GM21515 (cell line): ENCODE measurements at regions not wholly inside any gene's neighbourhood (a gene's known extent, or its start where the extent isn't known, plus 50 kb on each side); places are given as distances from the start of the nearest gene placed in this dataset.
"Not testable (repeated sequence)": the region's sequence is repeated elsewhere in the genome, so short reads cannot be mapped to it uniquely, and the experiment has no call there.

Experiments
- ATAC-seq: cut with Tn5 transposase; IDR thresholded peaks from one replicate; pipeline ENCODE4 v1.9.1; 2021; ENCODE audit not compliant: unreplicated experiment

DNA sequence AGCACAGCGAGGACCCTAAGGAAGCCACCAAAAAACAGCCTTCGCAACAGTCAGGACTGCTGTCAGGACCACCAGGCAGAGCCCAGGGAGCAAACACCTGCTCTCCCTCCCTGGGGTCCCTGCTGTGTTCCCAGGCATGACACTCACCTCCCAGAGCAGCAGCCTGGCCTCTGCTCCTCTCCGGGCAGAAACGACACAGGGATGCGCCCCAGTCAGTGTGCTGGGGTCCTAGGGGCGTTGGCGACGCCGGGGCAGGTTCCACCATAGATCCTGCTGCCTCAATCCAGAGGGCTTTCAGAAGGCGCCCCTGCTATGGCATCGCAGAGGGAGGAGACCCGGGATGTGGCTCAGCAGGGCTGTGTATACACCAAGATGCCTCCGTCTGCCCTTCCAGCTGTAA, 169.7 kb upstream of the FOXD4L5 start:
- ATAC-seq: not testable (repeated sequence)

DNA sequence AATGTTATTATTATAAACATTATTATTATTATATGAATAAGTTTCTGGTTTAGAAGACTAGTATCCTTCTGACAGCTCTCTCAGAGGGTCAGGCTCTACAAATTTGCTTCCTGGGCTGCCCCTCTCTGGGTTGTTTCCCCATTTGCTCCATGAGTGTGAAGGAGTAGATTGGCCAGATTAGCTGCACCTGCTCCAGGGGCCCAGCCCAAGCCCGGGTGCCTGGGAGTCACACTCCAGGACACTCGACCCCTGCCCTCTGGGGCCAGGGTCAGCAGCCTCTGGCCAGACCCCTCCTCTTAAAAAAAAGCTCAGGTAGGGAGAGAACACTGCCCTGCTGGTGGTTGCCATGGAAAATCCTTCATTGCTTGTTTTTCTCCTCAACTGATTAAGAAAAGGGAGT, 169.0 kb upstream of the FOXD4L5 start:
- ATAC-seq: not testable (repeated sequence)

DNA sequence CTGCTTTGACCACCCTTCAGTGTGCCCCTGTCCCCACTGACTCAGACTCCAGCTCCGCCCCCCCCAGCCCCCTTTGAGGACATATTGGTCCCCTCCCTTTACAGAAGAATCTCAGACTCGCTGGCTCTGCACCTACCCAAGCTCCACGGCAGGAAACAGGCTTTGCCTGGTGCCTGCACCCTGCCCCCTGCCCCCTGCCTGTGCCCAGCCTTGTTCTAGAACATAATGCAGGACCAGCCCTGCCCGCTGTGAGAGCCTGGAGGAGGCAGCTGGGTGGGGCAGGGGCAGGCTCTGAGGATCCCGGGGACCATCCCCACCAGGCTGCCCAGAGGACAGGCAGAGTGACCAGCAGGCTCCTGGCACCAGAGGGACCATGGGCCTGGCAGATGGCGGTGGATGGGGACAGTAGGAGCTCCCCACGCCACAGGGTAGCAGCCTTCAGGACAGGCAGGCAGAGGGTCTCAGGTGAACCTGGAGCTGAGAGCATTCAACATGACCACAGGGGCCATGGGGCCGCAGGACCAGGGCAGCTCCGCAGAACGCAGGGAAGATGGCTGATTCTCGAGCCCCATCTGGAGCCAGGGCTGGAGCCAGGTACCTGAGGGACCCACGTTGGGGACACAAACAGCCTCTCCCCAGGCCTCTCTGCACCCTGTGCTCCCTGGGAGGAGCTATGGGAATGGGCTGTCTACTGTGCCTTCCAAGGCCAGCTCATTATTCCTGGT, 165.0 kb upstream of the FOXD4L5 start:
- not testable (repeated sequence) for ATAC-seq

DNA sequence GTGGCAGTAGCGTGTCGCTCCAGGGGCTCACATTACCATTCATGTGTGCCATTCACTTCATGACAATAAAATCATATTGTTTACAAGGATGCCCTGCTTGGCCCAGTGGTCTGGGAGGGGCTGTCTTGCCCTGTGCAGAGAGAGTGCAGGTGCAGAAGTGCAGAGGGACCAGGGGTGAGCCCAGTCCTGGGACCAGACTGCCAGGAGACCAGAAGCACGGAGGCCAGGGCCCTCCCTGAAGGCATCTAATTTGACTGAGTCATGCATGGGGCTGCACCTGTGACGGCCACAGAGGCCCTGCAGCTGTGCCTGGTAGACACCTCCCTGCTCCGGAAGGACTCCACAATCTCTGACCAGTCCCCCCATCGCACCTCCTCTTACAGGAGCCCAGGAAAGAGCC, 164.4 kb upstream of the FOXD4L5 start:
- no peak for ATAC-seq

DNA sequence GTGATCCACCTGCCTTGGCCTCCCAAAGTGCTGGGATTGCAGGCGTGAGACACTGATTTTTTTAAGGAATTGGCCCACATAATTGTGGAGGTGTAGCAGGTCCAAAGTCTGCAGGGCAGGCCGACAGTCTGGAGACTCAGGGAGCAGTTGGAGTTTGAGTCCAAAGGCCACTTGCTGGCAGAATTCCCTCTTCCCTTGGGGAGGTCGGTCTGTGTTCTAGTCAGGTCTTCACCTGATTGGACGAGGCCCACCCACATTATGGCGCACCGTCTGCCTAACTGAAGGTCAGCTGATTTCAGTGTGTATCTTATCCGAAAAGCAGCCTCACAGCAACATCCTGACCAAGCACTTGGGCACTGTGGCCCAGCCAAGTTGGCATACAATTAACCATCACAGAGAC, 162.1 kb upstream of the FOXD4L5 start:
- ATAC-seq: not testable (repeated sequence)

DNA sequence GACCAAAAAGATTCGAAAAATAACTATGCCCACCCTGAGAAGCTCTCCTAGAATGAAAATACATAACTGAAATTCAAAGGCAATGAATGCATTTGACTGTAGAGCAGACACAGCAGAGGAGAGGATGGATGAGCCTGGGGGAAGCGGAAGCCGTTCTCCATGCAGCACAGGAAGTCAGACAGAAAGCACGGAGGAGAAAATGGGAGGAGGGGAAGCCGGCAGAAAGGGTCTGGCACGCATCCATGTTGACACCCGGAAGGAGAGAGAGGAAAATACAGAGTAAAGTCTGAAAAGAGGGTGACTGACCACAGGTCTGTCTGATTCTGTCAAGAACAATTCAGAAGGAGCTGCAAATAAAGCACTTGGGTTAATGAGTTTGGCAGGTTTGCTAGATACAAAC, 161.0 kb upstream of the FOXD4L5 start:
- ATAC-seq: not testable (repeated sequence)

DNA sequence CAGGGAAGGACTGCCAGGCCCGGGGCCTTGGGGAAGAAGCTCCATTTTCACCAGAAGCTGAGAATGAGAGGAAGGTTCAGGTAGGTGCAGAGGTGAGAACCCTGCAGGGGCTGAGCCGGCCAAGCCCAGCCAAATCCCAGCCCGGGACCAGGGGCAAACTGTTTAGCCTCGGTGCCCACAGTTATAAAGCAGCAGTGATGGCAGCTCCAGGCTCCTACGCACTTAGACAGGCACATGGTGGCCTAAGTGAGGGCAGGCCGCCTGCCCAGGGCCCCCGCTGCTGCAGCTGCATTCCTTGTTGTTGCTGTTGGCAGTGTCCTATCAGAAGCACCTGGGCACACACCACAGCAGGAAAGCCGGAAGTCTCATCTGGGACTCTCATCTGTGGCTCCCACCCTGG, 159.9 kb upstream of the FOXD4L5 start:
- ATAC-seq: no peak

DNA sequence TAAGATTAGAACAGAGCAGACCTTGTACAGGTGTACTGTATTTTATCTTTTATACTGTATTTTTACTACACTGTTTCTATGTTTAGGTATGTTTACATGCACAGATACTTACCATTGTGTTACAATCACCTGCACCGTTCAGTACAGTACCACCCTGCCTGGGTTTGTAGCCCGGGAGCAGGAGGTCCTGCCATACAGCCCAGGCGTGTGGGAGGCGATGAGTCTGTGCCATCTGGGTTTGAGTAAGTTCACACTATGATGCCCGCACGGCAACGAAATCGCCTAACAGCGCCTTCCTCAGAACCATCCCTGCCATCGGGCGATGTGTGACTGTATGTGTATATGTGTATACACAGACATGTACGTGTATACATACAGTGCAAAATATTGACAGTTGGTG, 157.1 kb upstream of the FOXD4L5 start:
- not testable (repeated sequence) for ATAC-seq

DNA sequence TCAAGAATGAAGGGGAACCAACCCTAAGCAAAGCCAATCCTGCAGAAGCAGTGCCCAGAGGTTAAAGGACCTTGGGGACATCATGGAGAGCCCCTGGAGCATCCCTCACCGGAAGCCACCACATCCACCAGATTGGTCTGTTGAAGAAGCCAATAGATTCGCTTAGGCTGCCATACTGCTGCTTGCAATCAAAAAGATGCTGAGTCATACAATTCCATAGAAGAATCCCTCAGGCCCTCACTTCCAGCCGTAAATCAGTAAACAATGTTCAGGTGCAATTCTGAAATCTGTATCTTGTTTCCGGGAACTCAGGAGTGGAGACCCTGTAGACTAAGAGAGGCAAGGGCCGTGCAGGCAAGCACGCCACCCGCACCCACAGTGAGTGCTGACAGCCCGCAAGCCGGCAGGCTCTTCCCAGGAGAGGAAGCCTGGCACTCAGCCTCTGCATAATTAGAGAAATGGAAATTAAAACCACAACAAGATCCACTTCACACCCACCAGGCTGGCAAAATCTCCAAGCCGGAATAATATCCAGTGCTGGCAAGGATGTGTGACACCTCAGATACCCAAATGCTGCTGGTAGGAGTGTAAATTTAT, 156.4 kb upstream of the FOXD4L5 start:
- ATAC-seq: not testable (repeated sequence)

DNA sequence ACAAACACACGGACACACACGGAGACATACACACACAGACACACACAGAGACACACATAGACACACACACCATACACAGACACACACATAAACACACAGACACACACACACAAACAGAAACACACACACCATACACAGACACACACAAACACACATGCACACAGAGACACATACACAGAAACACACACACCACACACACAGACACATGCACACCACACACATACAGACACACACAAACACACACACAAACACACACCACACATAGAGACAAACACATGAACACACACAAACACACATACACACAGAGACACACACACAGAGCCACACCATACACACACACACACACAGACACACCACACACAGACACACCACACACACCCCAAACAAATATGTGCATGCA, 152.7 kb upstream of the FOXD4L5 start:
- ATAC-seq: no peak

DNA sequence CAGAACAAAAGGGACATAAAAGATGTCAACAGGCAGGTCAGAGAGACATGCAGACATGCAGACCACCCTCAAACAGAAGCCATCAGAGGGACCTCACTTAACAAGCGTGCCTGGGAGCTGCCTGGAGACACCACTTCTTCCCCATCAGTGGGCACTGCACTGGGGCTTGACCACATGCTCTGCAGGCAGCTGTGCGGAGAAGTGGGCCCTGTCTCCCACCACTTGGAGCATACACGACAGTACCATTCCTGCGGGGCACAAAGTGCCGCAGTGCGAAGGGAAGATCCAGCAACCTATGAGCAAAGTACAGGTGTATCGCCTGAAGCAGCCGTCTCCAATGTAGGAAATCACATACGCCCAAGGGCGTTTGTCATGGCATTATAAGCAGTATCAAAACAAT, 150.5 kb upstream of the FOXD4L5 start:
- ATAC-seq: no peak

DNA sequence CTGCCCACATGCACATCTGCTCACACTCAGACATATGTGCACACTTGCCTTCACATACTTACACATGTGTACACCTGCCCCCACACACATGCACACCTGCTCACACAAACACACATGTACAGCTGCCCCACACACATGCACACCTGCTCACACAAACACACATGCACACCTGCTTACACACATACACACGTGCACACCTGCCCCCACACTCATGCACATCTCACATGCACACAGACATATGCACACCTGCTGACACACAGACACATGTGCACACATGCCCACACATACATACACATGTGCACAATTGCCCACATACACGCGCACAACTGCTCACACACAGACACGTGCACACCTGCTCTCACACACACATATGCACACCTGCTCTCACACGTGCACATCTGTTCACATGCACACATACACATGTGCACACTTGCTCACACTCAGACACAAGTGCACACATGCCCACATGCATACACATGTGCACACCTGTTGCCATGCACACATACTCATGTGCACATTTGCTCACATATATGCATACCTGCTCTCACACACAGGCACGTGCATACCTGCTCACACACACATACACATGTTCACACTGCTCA, 147.8 kb upstream of the FOXD4L5 start:
- no peak for ATAC-seq

DNA sequence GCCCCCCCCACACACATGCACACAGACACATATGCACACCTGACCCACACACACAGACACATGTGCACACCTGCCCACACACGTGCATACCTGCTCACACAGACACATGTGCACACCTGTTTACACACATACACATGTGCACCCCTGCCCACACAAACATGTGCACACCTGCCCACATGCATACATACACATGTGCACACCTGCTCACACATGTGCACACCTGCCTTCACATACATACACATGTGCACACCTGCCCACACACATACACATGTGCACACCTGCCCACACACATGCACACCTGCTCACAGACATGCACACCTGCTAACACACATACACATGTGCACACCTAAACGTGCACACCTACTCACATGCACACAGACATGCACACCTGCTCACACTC, 147.0 kb upstream of the FOXD4L5 start:
- no peak for ATAC-seq

DNA sequence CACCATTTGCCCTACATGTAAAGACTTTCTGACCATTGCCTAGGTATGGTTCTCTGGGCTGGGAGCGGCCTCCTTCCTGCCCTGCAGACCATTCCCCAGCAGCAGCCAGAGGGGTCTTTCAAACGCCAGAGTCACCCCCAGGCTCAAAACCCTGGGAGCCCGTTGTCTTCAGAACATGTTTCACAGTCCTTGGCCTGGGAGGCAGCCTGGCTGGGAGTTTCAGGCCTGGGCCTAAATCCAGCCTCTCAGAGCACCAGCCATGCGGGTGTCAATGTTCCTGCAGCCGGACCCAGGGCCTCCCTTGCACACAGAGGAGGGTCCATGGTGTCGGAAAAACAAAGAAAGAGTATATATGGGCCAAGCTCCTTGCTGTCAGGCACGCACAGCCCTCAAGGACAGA, 145.2 kb upstream of the FOXD4L5 start:
- no peak for ATAC-seq

DNA sequence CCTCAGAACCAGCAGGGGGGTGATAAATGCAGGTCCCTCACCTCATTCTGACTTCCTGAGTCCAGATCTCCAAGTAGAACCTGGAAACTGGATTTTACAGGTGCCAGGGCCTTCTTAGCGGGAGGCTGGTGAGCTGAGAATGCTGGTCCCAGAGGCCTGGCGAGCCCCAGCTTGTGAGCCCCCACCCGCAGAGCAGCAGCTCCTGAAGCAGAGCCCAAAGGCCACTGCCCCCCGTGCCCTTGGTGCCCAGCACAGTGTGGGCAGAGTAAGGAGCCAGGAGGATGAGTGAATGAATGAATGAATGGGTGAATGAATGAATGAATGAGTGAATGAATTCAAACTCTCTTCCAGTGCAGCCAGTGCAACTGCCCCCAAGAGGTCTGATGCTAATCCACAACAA, 142.4 kb upstream of the FOXD4L5 start:
- not testable (repeated sequence) for ATAC-seq

DNA sequence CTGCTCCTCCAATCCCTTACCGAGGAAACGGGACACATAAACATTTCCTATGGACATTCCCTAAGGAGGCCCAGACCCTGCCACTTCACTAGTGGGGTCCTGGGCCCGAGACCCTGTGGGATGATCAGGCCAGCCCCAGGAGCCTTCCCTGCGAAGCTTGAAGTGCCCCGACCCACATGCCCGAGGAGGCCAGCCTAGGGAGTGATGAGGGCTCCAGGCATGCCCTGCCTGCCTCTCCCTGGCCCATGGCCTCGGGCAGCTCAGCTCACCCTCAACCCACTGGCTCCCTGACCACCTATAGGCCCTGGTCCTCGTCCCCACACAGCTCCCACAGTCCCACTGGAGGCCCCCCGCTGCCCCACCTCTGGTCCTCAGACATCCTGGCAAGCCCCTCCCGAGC, 141.8 kb upstream of the FOXD4L5 start:
- not testable (repeated sequence) for ATAC-seq

DNA sequence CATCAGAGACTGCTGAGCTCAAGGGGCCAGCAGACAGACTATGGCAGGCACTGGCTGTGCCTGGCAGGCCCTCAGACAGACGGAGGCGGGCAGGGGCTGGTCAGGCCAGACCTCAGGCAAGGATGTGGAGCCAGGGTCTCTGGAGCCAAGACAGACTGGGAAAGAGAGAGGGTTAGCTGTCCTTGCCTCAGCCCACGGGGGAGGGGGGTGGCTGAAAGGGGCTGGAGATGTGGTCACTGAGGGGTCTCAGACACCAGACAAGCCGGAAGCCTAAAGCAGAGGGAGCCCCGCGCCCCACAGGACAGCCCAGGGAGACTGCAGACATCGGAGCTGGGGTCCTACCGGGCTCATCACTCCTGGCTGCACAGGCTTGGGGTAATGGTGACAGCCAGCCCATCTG, 141.2 kb upstream of the FOXD4L5 start:
- no peak for ATAC-seq

DNA sequence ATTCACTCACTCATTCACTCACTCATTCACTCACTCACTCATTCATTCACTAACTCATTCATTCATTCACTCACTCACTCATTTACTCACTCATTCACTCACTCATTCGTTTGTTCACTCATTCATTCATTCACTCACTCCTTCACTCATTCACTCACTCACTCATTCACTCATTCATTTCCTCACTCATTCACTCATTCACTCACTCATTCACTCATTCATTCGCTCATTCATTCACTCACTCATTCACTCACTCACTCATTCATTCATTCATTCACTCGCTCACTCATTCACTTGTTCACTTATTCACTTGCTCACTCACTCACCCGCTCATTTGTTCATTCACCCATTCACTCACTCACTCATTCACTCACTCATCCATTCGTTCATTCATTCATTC, 140.2 kb upstream of the FOXD4L5 start:
- ATAC-seq: not testable (repeated sequence)

DNA sequence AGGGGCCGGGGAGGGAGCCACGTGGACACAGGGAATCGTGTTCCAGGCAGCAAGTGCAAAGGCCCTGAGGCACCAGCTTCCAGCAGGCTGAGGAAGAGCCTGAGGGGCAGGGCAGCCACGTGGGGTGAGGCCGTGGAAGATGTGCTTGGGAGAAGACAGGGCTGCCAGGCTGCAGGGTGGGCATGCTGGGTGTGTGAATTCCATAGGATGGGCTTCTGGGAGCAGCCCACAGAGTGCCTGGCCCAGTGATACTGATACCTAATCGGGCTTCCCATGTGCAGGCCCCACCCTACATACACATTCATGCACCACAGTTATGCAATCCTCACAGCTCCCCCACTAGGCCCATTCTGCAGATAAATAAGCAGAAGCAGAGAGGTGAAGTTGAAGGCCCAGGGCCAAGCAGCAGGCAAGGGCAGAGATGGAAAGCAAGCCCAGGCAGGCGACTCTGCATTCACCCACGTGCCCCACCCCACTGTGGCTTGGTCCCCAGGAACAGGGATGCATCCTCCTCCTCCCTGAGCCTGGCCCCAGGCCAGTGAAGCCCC, 139.5 kb upstream of the FOXD4L5 start:
- ATAC-seq: not testable (repeated sequence)

DNA sequence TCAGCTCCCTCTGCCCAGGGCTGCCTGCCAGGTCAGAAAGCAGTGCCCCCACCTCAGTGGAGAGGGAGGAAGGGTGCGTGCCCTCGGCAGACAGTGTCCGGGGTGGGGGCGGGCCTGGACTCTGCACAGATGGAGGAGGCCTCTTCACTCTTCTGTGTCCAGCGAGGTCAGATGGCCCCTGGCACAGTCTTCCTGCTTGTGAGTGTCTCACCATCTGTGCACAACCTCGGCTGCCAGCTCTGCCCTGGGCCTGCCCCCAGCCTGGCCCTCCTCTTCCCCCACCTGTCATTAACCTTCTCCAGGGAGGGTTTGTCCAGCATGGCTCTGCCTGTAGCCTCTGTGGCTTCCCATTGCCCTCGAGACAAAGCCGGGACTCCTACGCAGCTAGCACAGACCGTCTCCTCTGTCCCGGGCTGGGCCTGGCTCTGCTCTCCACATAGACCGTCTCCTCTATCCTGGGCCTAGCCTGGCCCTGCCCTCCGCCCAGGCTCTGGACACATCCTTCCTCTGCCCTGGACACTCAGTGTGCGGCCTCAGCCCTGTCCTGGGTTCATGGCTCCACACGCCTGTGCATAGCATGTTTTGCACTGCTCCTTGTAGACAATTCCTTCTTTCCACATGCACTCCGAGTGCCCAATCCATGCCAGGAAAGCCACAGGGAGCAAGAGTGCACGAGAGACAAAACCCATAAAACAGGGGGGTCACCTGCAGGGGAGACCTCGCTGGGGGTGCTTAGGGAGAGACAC, 138.9 kb upstream of the FOXD4L5 start:
- ATAC-seq: not testable (repeated sequence)

DNA sequence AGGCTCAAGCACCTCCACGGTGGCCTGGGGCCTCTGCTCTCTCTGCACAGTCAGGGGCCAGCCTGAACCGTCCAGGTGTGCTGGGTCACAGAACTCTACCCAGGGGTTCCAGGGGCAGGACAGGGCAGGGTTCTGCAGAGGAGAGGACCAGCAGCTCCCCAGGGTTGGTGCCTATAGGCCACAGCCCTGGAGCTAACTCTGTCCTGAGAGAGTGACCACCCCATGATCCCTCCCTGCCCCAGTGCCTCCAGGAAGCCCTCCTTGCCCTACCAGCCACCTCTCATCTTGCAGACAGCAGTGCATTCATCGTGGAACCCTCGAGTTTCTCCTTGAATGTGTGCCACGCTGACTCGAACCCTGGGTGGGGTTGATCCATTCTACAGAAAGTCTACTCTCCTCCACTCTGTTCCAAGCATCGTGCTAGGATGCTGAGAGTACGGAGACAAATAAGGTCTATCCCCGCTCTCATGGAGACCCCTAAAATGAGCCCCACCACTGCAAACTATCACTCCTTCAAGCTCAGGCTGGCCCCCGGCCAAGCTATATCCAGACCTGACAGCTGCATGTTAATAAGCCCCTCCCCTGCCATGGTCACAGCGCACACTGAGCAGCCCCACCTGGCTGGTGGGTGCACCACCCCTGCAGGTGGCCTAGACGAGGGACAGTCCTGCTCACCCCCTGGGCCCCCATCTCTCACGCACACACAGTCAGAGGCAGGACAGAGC, 138.1 kb upstream of the FOXD4L5 start:
- ATAC-seq: not testable (repeated sequence)
